GM06990 (cell line): ENCODE measurements at regions not wholly inside any gene's neighbourhood (a gene's known extent, or its start where the extent isn't known, plus 50 kb on each side); places are given as distances from the start of the nearest gene placed in this dataset.

ENCODE experiments used
- DNase-seq: peaks from one replicate; pipeline ENCODE4 v3.0.0-alpha.2; 2011; ENCODE audit not compliant: insufficient read length; ENCODE audit errors: extremely low read depth
- H3K27me3 ChIP-seq: replicated peaks from 2 replicates; pipeline ENCODE4 v1.6.0; 2011; ENCODE audit warnings: low read length; ENCODE audit not compliant: control insufficient read depth, insufficient read depth
- H3K36me3 ChIP-seq: 2 replicates; pipeline ENCODE4 v1.5.1; 2011; ENCODE audit warnings: low read length; ENCODE audit not compliant: control insufficient read depth, insufficient read depth
- H3K4me3 ChIP-seq: replicated peaks from 2 replicates; pipeline ENCODE4 v1.5.1; 2011; ENCODE audit warnings: low read depth, mild to moderate bottlenecking, control low read depth, low read length
- CTCF ChIP-seq: IDR thresholded peaks from 2 replicates; pipeline ENCODE4 v1.5.1; 2011; ENCODE audit warnings: low read length, control low read depth, mild to moderate bottlenecking, inconsistent platforms; ENCODE audit not compliant: insufficient read depth, poor library complexity, severe bottlenecking

GRCh38 chr5:93240228-93240834, 340.7 kb downstream of the NR2F1-AS1 start:
- no peaks in the 10 kb centered on the region for H3K27me3 ChIP-seq
- TF ChIP-seq CTCF = no peak
- no peak overlapping the region for H3K4me3 ChIP-seq
- peak; percentile 15 for DNase-seq
- no peaks in the 10 kb centered on the region for H3K36me3 ChIP-seq

- no peaks in the 10 kb centered on the region for H3K27me3 ChIP-seq
- TF ChIP-seq CTCF = no peak
- DNase-seq = no peak
- H3K4me3 ChIP-seq = no peak overlapping the region
- H3K36me3 ChIP-seq = no peaks in the 10 kb centered on the region
Observed at GRCh38 chr5:93236807-93237421, 344.1 kb downstream of the NR2F1-AS1 start.

- no peak for DNase-seq
- no peak for TF ChIP-seq CTCF
Observed at GRCh38 chr5:93235761-93236160, 345.3 kb downstream of the NR2F1-AS1 start.

DNA sequence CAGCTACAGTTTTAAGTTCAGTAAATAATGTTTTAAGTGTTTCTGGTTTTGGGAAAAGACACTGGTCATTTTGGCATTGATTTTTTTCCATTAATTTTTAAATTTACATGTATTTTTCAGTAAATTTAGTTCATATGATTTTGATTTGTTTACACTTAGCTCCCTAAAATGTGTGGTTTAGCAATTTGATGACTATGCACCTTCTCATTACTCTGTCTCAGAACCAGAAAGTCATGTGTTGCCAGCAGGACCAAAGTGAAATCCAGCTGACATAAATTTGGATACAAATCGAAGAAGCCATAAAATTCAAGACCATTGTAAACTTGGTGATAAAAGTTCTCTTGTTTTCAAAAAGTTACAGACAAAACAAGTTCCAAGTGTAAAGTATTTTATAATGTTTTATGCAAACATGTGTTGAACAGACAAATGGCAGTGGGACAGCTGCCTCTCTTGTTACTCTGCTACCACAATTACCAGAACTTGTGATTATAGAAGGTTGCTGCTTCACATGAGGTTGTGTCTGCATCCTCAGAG, 354.8 kb downstream of the NR2F1-AS1 start:
- no peak for TF ChIP-seq CTCF
- H3K36me3 ChIP-seq = no peaks in the 10 kb centered on the region
- H3K27me3 ChIP-seq = no peaks in the 10 kb centered on the region
- H3K4me3 ChIP-seq = no peak overlapping the region
- no peak for DNase-seq

More at GRCh38 chr5:93235761-93236160, 345.3 kb downstream of the NR2F1-AS1 start:
- Histone ChIP-seq H3K4me3 (no peak overlapping the region), H3K27me3 (no peaks in the 10 kb centered on the region), H3K36me3 (no peaks in the 10 kb centered on the region)

DNA sequence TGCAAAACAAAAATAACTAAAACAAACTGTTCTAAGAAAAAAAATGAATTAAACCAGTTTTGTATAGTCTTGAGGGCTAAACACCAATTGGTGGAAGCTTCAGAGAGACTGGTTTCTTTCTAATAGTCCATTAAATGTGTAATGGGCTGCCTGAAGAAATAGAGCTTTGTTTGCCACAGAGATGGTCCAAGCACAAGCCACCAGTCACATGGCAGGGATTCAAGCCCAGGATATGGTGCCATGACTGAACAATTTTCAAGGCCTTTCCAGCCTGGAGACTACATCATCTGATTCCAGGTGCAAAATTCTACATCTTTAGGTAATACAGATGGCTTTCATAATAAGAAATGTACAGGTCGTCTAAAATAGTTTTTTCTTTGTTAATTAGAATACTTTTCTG, 355.3 kb downstream of the NR2F1-AS1 start:
- Histone ChIP-seq H3K4me3 (no peak overlapping the region), H3K27me3 (no peaks in the 10 kb centered on the region), H3K36me3 (no peaks in the 10 kb centered on the region)
- TF ChIP-seq CTCF = no peak
- no peak for DNase-seq
